Mucosa of rectum (tissue), 2 donors: ENCODE measurements at regions not wholly inside any gene's neighbourhood (a gene's known extent, or its start where the extent isn't known, plus 50 kb on each side); places are given as distances from the start of the nearest gene placed in this dataset.

Experiments
- H3K27ac ChIP-seq, 2 donors: one replicate each; pipeline ENCODE4 v1.7.0; 2013; ENCODE audit warnings: inconsistent platforms in 2 of 2, low read depth in 2 of 2, low read length in 2 of 2
- H3K27me3 ChIP-seq, 2 donors: one replicate each; pipeline ENCODE4 v1.7.0; 2013; ENCODE audit warnings: low read length in 2 of 2; ENCODE audit not compliant: control insufficient read depth in 2 of 2, insufficient read depth in 2 of 2
- H3K36me3 ChIP-seq, 2 donors: one replicate each; pipeline ENCODE4 v1.7.0; 2013; ENCODE audit warnings: low read length in 2 of 2; ENCODE audit not compliant: control insufficient read depth in 2 of 2, insufficient read depth in 2 of 2
- H3K4me1 ChIP-seq, 2 donors: one replicate each; pipeline ENCODE4 v1.7.0; 2013; ENCODE audit warnings: low read length in 2 of 2, mild to moderate bottlenecking in 1 of 2; ENCODE audit not compliant: control insufficient read depth in 2 of 2, insufficient read depth in 2 of 2
- H3K4me3 ChIP-seq, 2 donors: one replicate each; pipeline ENCODE4 v1.7.0; 2013; ENCODE audit warnings: low read length in 2 of 2
- H3K9ac ChIP-seq, 2 donors: one replicate each; pipeline ENCODE4 v1.7.0; 2013; ENCODE audit warnings: low read length in 2 of 2, low read depth in 1 of 2, mild to moderate bottlenecking in 1 of 2
- H3K9me3 ChIP-seq, 2 donors: one replicate each; pipeline ENCODE4 v1.7.0; 2013; ENCODE audit warnings: low read length in 2 of 2; ENCODE audit not compliant: control insufficient read depth in 2 of 2
- donor health status: healthy.
- donor health status: Normal muscosa, but diverticular disease.

- H3K9ac ChIP-seq, result no peak overlapping the region
- no peak overlapping the region for H3K27ac ChIP-seq
- H3K36me3 ChIP-seq, result no peaks in the 10 kb centered on the region
- no peaks in the 10 kb centered on the region for H3K4me1 ChIP-seq
- no peaks in the 10 kb centered on the region for H3K9me3 ChIP-seq
- H3K4me3 ChIP-seq, result no peak overlapping the region
- no peaks in the 10 kb centered on the region for H3K27me3 ChIP-seq
These were observed 94.4 kb downstream of the INHBA start for GRCh38 chr7:41608447-41608846.

GRCh38 chr7:41603985-41604384, 98.9 kb downstream of the INHBA start:
- Histone ChIP-seq H3K4me3 (no peak overlapping the region), H3K36me3 (no peaks in the 10 kb centered on the region), H3K4me1 (no peaks in the 10 kb centered on the region), H3K27me3 (no peaks in the 10 kb centered on the region), H3K9me3 (no peaks in the 10 kb centered on the region), H3K27ac (no peak overlapping the region), H3K9ac (no peak overlapping the region)

- Histone ChIP-seq H3K4me1 (no peaks in the 10 kb centered on the region), H3K9ac (no peak overlapping the region), H3K9me3 (no peaks in the 10 kb centered on the region), H3K27ac (no peak overlapping the region), H3K36me3 (no peaks in the 10 kb centered on the region), H3K27me3 (no peaks in the 10 kb centered on the region), H3K4me3 (no peak overlapping the region)
These were observed 103.1 kb downstream of the INHBA start for GRCh38 chr7:41599760-41600159.

GRCh38 chr7:41592794-41593193, 110.1 kb downstream of the INHBA start:
- no peak overlapping the region for H3K9ac ChIP-seq
- H3K4me3 ChIP-seq, result no peak overlapping the region
- no peak overlapping the region for H3K27ac ChIP-seq
- H3K9me3 ChIP-seq, result no peaks in the 10 kb centered on the region
- H3K27me3 ChIP-seq, result no peaks in the 10 kb centered on the region
- H3K4me1 ChIP-seq, result no peaks in the 10 kb centered on the region
- no peaks in the 10 kb centered on the region for H3K36me3 ChIP-seq

GRCh38 chr7:41592236-41592635, 110.7 kb downstream of the INHBA start:
- no peaks in the 10 kb centered on the region for H3K27me3 ChIP-seq
- H3K27ac ChIP-seq, result no peak overlapping the region
- H3K4me3 ChIP-seq, result no peak overlapping the region
- no peaks in the 10 kb centered on the region for H3K4me1 ChIP-seq
- H3K36me3 ChIP-seq, result no peaks in the 10 kb centered on the region
- no peak overlapping the region for H3K9ac ChIP-seq
- no peaks in the 10 kb centered on the region for H3K9me3 ChIP-seq

- H3K9ac ChIP-seq, result no peak overlapping the region
- H3K4me3 ChIP-seq, result no peak overlapping the region
- no peak overlapping the region for H3K27ac ChIP-seq
These were observed 111.9 kb downstream of the INHBA start for GRCh38 chr7:41590986-41591385.

GRCh38 chr7:41588341-41588740, 114.5 kb downstream of the INHBA start:
- no peaks in the 10 kb centered on the region for H3K4me1 ChIP-seq
- H3K27ac ChIP-seq, result no peak overlapping the region
- no peaks in the 10 kb centered on the region for H3K27me3 ChIP-seq
- no peak overlapping the region for H3K4me3 ChIP-seq
- no peaks in the 10 kb centered on the region for H3K9me3 ChIP-seq
- H3K9ac ChIP-seq, result no peak overlapping the region
- H3K36me3 ChIP-seq, result no peaks in the 10 kb centered on the region

More at GRCh38 chr7:41590986-41591385, 111.9 kb downstream of the INHBA start:
- Histone ChIP-seq H3K36me3 (no peaks in the 10 kb centered on the region), H3K27me3 (no peaks in the 10 kb centered on the region), H3K9me3 (no peaks in the 10 kb centered on the region), H3K4me1 (no peaks in the 10 kb centered on the region)

GRCh38 chr7:41586931-41587640, 115.8 kb downstream of the INHBA start:
- H3K4me1 ChIP-seq, result no peaks in the 10 kb centered on the region
- no peak overlapping the region for H3K27ac ChIP-seq
- no peaks in the 10 kb centered on the region for H3K36me3 ChIP-seq
- no peak overlapping the region for H3K9ac ChIP-seq
- no peaks in the 10 kb centered on the region for H3K27me3 ChIP-seq
- H3K9me3 ChIP-seq, result no peaks in the 10 kb centered on the region
- no peak overlapping the region for H3K4me3 ChIP-seq

GRCh38 chr7:41584746-41585145, 118.1 kb downstream of the INHBA start:
- no peaks in the 10 kb centered on the region for H3K9me3 ChIP-seq
- H3K36me3 ChIP-seq, result no peaks in the 10 kb centered on the region
- no peak overlapping the region for H3K9ac ChIP-seq
- no peaks in the 10 kb centered on the region for H3K4me1 ChIP-seq
- no peak overlapping the region for H3K4me3 ChIP-seq
- no peaks in the 10 kb centered on the region for H3K27me3 ChIP-seq
- no peak overlapping the region for H3K27ac ChIP-seq

GRCh38 chr7:41582116-41582515, 120.8 kb downstream of the INHBA start:
- Histone ChIP-seq H3K9me3 (no peaks in the 10 kb centered on the region), H3K4me1 (no peaks in the 10 kb centered on the region), H3K27ac (no peak overlapping the region), H3K36me3 (no peaks in the 10 kb centered on the region), H3K9ac (no peak overlapping the region), H3K4me3 (no peak overlapping the region), H3K27me3 (no peaks in the 10 kb centered on the region)
